ENCODE measurements at regions not wholly inside any gene's neighbourhood (a gene's known extent, or its start where the extent isn't known, plus 50 kb on each side); places are given as distances from the start of the nearest gene placed in this dataset.
A peak's percentile ranks its signal among the peaks of the same experiment; 100 is the strongest.

DNA sequence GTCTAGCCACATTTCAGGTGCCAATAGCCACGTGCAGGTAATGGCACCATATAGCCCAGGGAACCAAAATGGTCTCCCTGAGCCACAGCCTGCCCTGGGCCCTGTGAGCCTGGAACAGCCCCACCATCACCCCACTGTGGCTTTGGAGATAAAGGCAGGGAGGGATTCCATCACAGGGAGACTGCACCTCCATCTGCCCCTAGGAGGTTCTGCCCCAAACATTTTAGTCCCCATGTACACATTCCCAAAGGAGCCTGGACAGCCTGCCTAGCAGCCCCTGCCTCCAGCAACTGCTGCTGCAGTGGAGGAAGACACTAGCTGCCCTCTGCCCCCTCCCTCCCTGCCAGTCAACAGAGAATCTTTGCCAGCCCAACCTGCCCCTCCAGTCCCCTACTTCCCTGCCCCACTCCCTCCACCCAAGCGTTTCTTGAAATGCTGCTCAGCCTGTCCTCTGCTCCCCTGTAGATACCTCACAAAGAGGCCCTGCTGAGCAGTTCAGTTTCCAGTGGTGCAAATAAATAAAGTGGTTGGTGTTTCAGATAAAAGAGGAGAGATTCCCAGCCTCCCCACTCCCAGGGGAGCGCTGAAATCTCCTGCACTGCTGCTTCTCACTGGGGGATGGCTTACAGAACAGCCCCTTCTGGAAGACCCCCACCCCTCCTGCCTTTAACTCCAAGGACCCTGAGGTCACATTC is 921.8 kb downstream of the UQCRFS1 start:
- no peaks in the 10 kb centered on the region for H3K36me3 ChIP-seq
- H3K27ac ChIP-seq, result no peak overlapping the region
- no peak for DNase-seq
- no peak overlapping the region for H3K4me3 ChIP-seq
- intact Hi-C loops (cut with DNase I), result no loop called here
- H3K27me3 ChIP-seq, result peaks cover 0 to 11% of the 10 kb centered on the region in 2 donors
- TF ChIP-seq CTCF (IDR thresholded peaks at IDR 0.05), result no peak
- ATAC-seq, result no peak
- peaks cover 0 to 9% of the 10 kb centered on the region in 2 donors for H3K9me3 ChIP-seq
- no peaks in the 10 kb centered on the region for H3K4me1 ChIP-seq

DNA sequence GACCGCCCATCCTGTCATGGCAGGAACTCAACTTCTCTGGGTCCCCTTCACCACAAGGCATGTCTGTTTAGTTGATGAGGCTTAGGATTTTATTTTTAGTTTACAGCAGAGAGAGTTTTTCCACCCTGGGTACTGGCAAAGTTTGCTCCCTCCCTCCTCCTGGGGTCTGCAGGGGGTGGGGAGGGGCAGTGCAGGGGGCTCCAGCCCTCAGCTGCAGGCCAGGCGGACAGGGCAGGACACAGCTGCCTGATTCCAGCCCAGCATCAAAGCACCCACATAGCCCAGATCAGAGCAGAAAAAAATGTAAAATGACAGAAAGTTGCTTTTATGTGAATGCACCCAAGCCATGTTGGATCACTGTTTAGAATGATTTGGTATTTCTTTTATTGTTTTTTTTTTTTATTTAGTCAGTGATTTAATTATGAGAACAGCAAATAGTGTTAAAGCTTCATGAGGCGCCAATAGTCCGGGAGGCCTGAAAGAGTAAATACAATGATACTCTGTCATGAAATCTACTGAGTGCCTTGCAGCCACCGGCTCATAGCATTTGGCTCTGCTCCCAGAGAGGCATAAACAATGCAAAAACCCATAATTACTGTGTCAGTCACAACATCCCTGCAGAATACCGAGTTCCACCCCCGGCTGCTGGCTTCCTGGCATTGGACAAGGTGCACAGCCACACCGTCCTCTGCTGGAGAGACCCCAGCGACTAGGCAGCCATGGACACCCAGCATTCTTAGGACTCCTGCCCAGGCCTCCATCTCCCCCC is 923.5 kb downstream of the UQCRFS1 start:
- H3K9me3 ChIP-seq, result peaks cover 0 to 10% of the 10 kb centered on the region in 2 donors
- no peak overlapping the region for H3K4me3 ChIP-seq
- no peaks in the 10 kb centered on the region for H3K36me3 ChIP-seq
- H3K27me3 ChIP-seq, result peaks cover 0 to 11% of the 10 kb centered on the region in 2 donors
- DNase-seq (peak in 2 of 4 donors; percentile 49 to 58), ATAC-seq (no peak)
- no peaks in the 10 kb centered on the region for H3K4me1 ChIP-seq
- H3K27ac ChIP-seq, result no peak overlapping the region
- TF ChIP-seq CTCF (IDR thresholded peaks at IDR 0.05), result no peak
- intact Hi-C loops (cut with DNase I), result no loop called here

- no peaks in the 10 kb centered on the region for H3K4me1 ChIP-seq
- no peak for TF ChIP-seq CTCF (IDR thresholded peaks at IDR 0.05)
- H3K27me3 ChIP-seq, result peaks cover 0 to 11% of the 10 kb centered on the region in 2 donors
- intact Hi-C loops (cut with DNase I), result no loop called here
- H3K27ac ChIP-seq, result no peak overlapping the region
- H3K9me3 ChIP-seq, result peaks cover 0 to 10% of the 10 kb centered on the region in 2 donors
- H3K36me3 ChIP-seq, result no peaks in the 10 kb centered on the region
- ATAC-seq (no peak), DNase-seq (peak in 1 of 4 donors; percentile 9)
- no peak overlapping the region for H3K4me3 ChIP-seq
These were observed 924.2 kb downstream of the UQCRFS1 start for GRCh38 chr19:28288572-28289264.

DNA sequence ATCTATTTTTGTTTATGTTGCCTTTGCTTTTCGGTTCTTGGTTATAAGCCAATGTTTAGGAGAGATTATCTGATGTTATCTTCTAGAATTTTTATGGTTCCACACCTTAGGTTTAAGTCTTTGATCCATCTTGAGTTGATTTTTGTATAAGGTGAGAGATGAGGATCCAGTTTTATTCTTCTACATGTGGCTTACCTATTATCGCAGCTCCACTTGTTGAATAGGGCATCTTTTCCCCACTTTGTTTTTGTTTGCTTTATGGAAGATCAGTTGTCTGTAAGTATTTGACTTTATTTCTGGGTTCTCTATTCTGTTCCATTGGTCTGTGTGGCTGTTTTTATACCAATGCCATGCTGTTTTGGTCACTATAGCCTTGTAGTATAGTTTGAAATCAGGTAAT is 927.0 kb downstream of the UQCRFS1 start:
- no peak overlapping the region for H3K27ac ChIP-seq
- ATAC-seq (no peak), DNase-seq (no peak)
- no peaks in the 10 kb centered on the region for H3K27me3 ChIP-seq
- peaks cover 0 to 10% of the 10 kb centered on the region in 2 donors for H3K9me3 ChIP-seq
- H3K36me3 ChIP-seq, result no peaks in the 10 kb centered on the region
- no peaks in the 10 kb centered on the region for H3K4me1 ChIP-seq
- no peak for TF ChIP-seq CTCF (IDR thresholded peaks at IDR 0.05)
- no peak overlapping the region for H3K4me3 ChIP-seq
- intact Hi-C loops (cut with DNase I), result no loop called here

DNA sequence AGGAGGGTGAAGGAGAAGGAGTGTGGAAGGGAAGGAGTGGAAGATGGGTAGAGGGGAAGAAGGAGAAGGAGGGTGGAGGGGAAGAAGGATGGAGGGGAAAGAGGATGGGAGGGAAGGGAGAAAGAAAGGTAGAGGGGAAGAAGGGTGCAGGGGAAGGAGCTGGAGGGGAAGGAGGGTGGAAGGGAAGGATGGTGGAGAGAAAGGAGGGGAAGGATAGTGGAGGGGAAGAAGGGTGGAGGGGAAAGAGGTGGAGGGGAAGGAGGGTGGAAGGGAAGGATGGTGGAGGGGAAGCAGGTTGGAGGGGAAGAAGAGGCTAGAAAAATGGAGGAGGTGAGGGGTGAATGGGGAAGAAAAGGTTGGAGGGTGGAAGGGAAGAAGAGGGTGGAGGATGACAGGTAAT is 927.9 kb downstream of the UQCRFS1 start:
- Histone ChIP-seq H3K27me3 (no peaks in the 10 kb centered on the region), H3K4me1 (no peaks in the 10 kb centered on the region), H3K36me3 (no peaks in the 10 kb centered on the region), H3K4me3 (no peak overlapping the region), H3K9me3 (peaks cover 0 to 10% of the 10 kb centered on the region in 2 donors), H3K27ac (no peak overlapping the region)
- ATAC-seq, result no peak
- TF ChIP-seq CTCF (IDR thresholded peaks at IDR 0.05), result no peak
- DNase-seq, result no peak
- intact Hi-C loops (cut with DNase I), result no loop called here

All from left lung (tissue), 4 donors.